ENCODE measurements at regions not wholly inside any gene's neighbourhood (a gene's known extent, or its start where the extent isn't known, plus 50 kb on each side); places are given as distances from the start of the nearest gene placed in this dataset.
"Not testable (repeated sequence)": the region's sequence is repeated elsewhere in the genome, so short reads cannot be mapped to it uniquely, and the experiment has no call there.

GRCh38 chr7:120066898-120067297, 206.1 kb upstream of the KCND2 start:
- not testable (repeated sequence) for TF ChIP-seq CTCF (IDR thresholded peaks at IDR 0.05; ENCODE audit: low read depth, low read length); EZH2phosphoT487 (IDR thresholded peaks at IDR 0.05; ENCODE audit: low read depth)

All from OCI-LY3 (cell line).